ENCODE measurements at regions not wholly inside any gene's neighbourhood (a gene's known extent, or its start where the extent isn't known, plus 50 kb on each side); places are given as distances from the start of the nearest gene placed in this dataset.

- DNase-seq (ENCODE audit: low spot score) = no peak
- no TSS peak for BruUV-seq (replicated peaks)
- H3K4me2 ChIP-seq (ENCODE audit: low read depth, low read length) = no peak overlapping the region
- no peaks in the 10 kb centered on the region for H3K79me2 ChIP-seq (ENCODE audit: insufficient read depth, low read length)
- no peak overlapping the region for H3K4me3 ChIP-seq (replicated peaks in 1 of 3; ENCODE audit: insufficient read depth in 1 of 3, low read depth in 2 of 3, low read length in 3 of 3)
- no peaks in the 10 kb centered on the region for H3K4me1 ChIP-seq (ENCODE audit: insufficient read depth, low read length)
- intact Hi-C loops (cut with micrococcal nuclease; ENCODE audit: unreplicated experiment) (no loop called here), in situ Hi-C loops (cut with HindIII; ENCODE audit: extremely low pct_ligation_motif_present, low pct_unique_long_range_greater_than_20kb) (no loop called here)
- ATAC-seq = no peak
- H2AFZ ChIP-seq (ENCODE audit: low read length) = no peak overlapping the region
- no peaks in the 10 kb centered on the region for H4K20me1 ChIP-seq (ENCODE audit: insufficient read depth, low read length)
- H3K36me3 ChIP-seq (replicated peaks in 1 of 2; ENCODE audit: control insufficient read depth in 1 of 2, insufficient read depth in 2 of 2, low read length in 2 of 2) = no peaks in the 10 kb centered on the region
- FAIRE-seq = no peak
- 4% methylated on average over 2 of the region's 2 CpGs for WGBS (ENCODE audit: low lambda C conversion rate)
- H3K27me3 ChIP-seq (ENCODE audit: control insufficient read depth in 1 of 2, insufficient read depth in 2 of 2, low read length in 2 of 2) = no peaks in the 10 kb centered on the region
- ChIA-PET POLR2A (no interaction called here), CTCF (ENCODE audit: low intra/inter-chr PET ratio, low total read pairs) (no interaction called here)
- H3K9ac ChIP-seq (ENCODE audit: insufficient read depth, low read depth, low read length) = no peak overlapping the region
- H3K27ac ChIP-seq (ENCODE audit: extremely low read length, insufficient read depth, low read length) = no peak overlapping the region
- TF ChIP-seq CBX2 (IDR thresholded peaks at IDR 0.05; ENCODE audit: low read depth, low read length) (no peak), CBX2 (CRISPR knock-in tag; IDR thresholded peaks at IDR 0.05; ENCODE audit: low read depth) (no peak), ZNF432 (CRISPR knock-in tag; IDR thresholded peaks at IDR 0.05; ENCODE audit: borderline replicate concordance) (no peak), GATAD2A (CRISPR knock-in tag; IDR thresholded peaks at IDR 0.05) (no peak), ZBTB4 (CRISPR knock-in tag; IDR thresholded peaks at IDR 0.05; ENCODE audit: borderline replicate concordance) (no peak)
- peaks cover 76% of the 10 kb centered on the region for H3K9me3 ChIP-seq (ENCODE audit: low read length)
Measured at GRCh38 chr4:20096911-20097310, 154.8 kb upstream of the SLIT2 start.

GRCh38 chr4:20095805-20096541 lies 155.7 kb upstream of the SLIT2 start:
- H3K4me2 ChIP-seq (ENCODE audit: low read depth, low read length) = no peak overlapping the region
- H4K20me1 ChIP-seq (ENCODE audit: insufficient read depth, low read length) = no peaks in the 10 kb centered on the region
- intact Hi-C loops (cut with micrococcal nuclease; ENCODE audit: unreplicated experiment) = no loop called here
- BruUV-seq (replicated peaks) = no TSS peak
- TF ChIP-seq FOSL1 (CRISPR knock-in tag; IDR thresholded peaks at IDR 0.05; ENCODE audit: borderline replicate concordance) = no peak
- in situ Hi-C loops (cut with HindIII; ENCODE audit: extremely low pct_ligation_motif_present, low pct_unique_long_range_greater_than_20kb) = no loop called here
- no peak overlapping the region for H3K27ac ChIP-seq (ENCODE audit: extremely low read length, insufficient read depth, low read length)
- no peak overlapping the region for H3K9ac ChIP-seq (ENCODE audit: insufficient read depth, low read depth, low read length)
- no peak overlapping the region for H3K4me3 ChIP-seq (replicated peaks in 1 of 3; ENCODE audit: insufficient read depth in 1 of 3, low read depth in 2 of 3, low read length in 3 of 3)
- FAIRE-seq (no peak), DNase-seq (ENCODE audit: low spot score) (no peak), ATAC-seq (no peak)
- H2AFZ ChIP-seq (ENCODE audit: low read length) = no peak overlapping the region
- WGBS (ENCODE audit: low lambda C conversion rate) = 3% methylated on average over 4 of the region's 4 CpGs
- no peaks in the 10 kb centered on the region for H3K4me1 ChIP-seq (ENCODE audit: insufficient read depth, low read length)
- peaks cover 68% of the 10 kb centered on the region for H3K9me3 ChIP-seq (ENCODE audit: low read length)
- no peaks in the 10 kb centered on the region for H3K27me3 ChIP-seq (ENCODE audit: control insufficient read depth in 1 of 2, insufficient read depth in 2 of 2, low read length in 2 of 2)
- ChIA-PET POLR2A (no interaction called here), CTCF (ENCODE audit: low intra/inter-chr PET ratio, low total read pairs) (no interaction called here)
- H3K36me3 ChIP-seq (replicated peaks in 1 of 2; ENCODE audit: control insufficient read depth in 1 of 2, insufficient read depth in 2 of 2, low read length in 2 of 2) = no peaks in the 10 kb centered on the region
- H3K79me2 ChIP-seq (ENCODE audit: insufficient read depth, low read length) = no peaks in the 10 kb centered on the region

All from HepG2 (cell line).